ENCODE measurements at regions not wholly inside any gene's neighbourhood (a gene's known extent, or its start where the extent isn't known, plus 50 kb on each side); places are given as distances from the start of the nearest gene placed in this dataset.

DNA sequence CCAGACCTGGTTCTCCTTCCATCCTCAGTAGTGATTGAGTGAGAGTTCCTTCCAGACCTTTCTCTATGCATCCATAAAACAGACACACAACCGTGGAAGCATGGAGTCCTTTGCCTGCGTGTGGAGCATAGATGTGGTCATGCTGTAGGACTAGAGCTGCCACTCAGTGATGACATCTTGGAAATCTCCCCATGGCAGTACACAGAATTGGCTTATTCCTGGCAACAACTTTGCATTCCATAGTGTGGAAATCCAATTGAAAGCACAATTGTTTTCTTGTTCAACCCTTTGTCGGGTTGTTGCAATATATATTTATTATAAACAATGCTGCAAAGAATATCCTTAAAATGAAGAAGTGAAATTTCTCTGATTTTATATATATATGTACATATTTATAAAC, 547.8 kb downstream of the CDH26 start:
- Mint-ChIP-seq H3K4me3 (no peak overlapping the region), H3K27ac (no peak overlapping the region), H3K27me3 (no peaks in the 10 kb centered on the region), H3K36me3 (ENCODE audit: low read depth) (no peaks in the 10 kb centered on the region), H3K9me3 (no peaks in the 10 kb centered on the region), H3K4me1 (no peaks in the 10 kb centered on the region)
- DNase-seq, result no peak
- intact Hi-C loops (cut with micrococcal nuclease), result no loop called here

GRCh38 chr20:60507087-60507694, 549.0 kb downstream of the CDH26 start:
- no peak for DNase-seq
- Mint-ChIP-seq H3K4me1 (no peaks in the 10 kb centered on the region), H3K27me3 (no peaks in the 10 kb centered on the region), H3K36me3 (ENCODE audit: low read depth) (no peaks in the 10 kb centered on the region), H3K9me3 (no peaks in the 10 kb centered on the region), H3K27ac (no peak overlapping the region), H3K4me3 (no peak overlapping the region)
- intact Hi-C loops (cut with micrococcal nuclease), result no loop called here

DNA sequence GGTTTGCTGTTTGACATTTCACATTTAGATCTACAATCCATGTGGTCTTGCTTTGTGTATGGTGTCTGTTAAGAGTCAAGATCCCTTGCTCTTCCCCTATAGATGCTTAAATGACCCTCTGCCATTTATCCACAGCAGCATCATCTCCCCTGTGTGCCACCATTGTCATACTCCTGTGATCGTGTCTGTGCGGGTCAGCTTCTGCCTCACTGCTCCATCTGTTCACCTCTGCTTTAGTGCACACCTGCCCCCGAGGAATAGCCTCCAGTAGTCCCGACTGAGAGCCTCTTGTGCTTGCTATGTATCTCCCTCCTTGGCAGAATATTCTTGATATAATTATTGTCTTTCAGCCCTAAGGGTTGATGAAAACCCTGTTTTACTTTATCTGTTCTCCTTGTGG, 551.2 kb downstream of the CDH26 start:
- Mint-ChIP-seq H3K4me1 (no peaks in the 10 kb centered on the region), H3K27ac (no peak overlapping the region), H3K36me3 (ENCODE audit: low read depth) (no peaks in the 10 kb centered on the region), H3K9me3 (no peaks in the 10 kb centered on the region), H3K27me3 (no peaks in the 10 kb centered on the region), H3K4me3 (no peak overlapping the region)
- intact Hi-C loops (cut with micrococcal nuclease), result no loop called here
- DNase-seq, result no peak

- Mint-ChIP-seq H3K36me3 (ENCODE audit: low read depth) (no peaks in the 10 kb centered on the region), H3K9me3 (no peaks in the 10 kb centered on the region)
- intact Hi-C loops (cut with micrococcal nuclease), result no loop called here
Observed at GRCh38 chr20:60510356-60510755, 552.1 kb downstream of the CDH26 start.

GRCh38 chr20:60512443-60512842, 554.2 kb downstream of the CDH26 start:
- DNase-seq, result no peak
- no peaks in the 10 kb centered on the region for H3K36me3 Mint-ChIP-seq (ENCODE audit: low read depth)
- H3K27me3 Mint-ChIP-seq, result no peaks in the 10 kb centered on the region
- no peaks in the 10 kb centered on the region for H3K9me3 Mint-ChIP-seq
- H3K4me3 Mint-ChIP-seq, result no peak overlapping the region
- intact Hi-C loops (cut with micrococcal nuclease), result no loop called here
- H3K27ac Mint-ChIP-seq, result no peak overlapping the region
- no peaks in the 10 kb centered on the region for H3K4me1 Mint-ChIP-seq

More at GRCh38 chr20:60510356-60510755, 552.1 kb downstream of the CDH26 start:
- Mint-ChIP-seq H3K4me1 (no peaks in the 10 kb centered on the region), H3K4me3 (no peak overlapping the region), H3K27ac (no peak overlapping the region), H3K27me3 (no peaks in the 10 kb centered on the region)
- no peak for DNase-seq

DNA sequence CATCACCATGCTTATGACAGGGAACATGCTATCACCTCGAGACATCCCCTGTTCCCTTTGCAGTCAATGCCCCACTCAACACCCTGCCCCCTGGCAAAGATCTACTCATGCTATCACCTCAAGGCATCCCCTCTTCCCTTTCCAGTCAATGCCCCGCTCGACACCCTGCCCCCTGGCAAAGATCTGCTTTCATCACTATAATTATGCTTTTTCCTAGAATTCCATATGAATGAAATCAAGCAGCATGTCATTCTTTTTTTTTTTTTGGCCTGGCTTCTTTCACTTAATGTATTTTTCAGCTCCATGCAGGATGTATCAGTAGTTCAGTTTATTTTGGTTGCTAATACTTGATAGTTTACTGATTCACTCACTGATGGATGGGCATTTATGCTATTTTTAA, 554.9 kb downstream of the CDH26 start:
- no peak for DNase-seq
- no peaks in the 10 kb centered on the region for H3K27me3 Mint-ChIP-seq

DNA sequence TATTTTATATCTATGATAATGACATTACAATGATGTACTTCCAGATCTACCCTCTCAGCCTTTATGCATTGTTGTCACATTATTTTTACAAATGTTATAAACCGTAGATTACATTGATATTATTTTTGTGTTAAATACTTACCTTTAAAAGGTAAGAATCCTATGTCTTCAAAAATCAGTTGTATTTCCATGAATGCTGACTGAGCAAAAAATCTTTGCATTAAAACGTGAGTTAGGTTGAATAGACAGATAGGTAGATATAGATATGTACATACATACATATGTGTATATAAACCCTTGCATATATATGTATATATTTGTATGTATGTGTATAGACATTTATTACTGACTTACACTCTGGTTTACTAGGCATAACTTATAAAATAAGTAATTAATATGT, 558.2 kb downstream of the CDH26 start:
- H3K36me3 Mint-ChIP-seq (ENCODE audit: low read depth), result no peaks in the 10 kb centered on the region
- DNase-seq, result no peak
- H3K27ac Mint-ChIP-seq, result no peak overlapping the region
- H3K4me3 Mint-ChIP-seq, result no peak overlapping the region
- H3K9me3 Mint-ChIP-seq, result no peaks in the 10 kb centered on the region
- H3K27me3 Mint-ChIP-seq, result no peaks in the 10 kb centered on the region
- intact Hi-C loops (cut with micrococcal nuclease), result no loop called here
- H3K4me1 Mint-ChIP-seq, result no peaks in the 10 kb centered on the region

More for the DNA sequence above, 554.9 kb downstream of the CDH26 start:
- H3K36me3 Mint-ChIP-seq (ENCODE audit: low read depth), result no peaks in the 10 kb centered on the region
- no peak overlapping the region for H3K27ac Mint-ChIP-seq
- no peak overlapping the region for H3K4me3 Mint-ChIP-seq
- intact Hi-C loops (cut with micrococcal nuclease), result no loop called here
- H3K9me3 Mint-ChIP-seq, result no peaks in the 10 kb centered on the region
- no peaks in the 10 kb centered on the region for H3K4me1 Mint-ChIP-seq

DNA sequence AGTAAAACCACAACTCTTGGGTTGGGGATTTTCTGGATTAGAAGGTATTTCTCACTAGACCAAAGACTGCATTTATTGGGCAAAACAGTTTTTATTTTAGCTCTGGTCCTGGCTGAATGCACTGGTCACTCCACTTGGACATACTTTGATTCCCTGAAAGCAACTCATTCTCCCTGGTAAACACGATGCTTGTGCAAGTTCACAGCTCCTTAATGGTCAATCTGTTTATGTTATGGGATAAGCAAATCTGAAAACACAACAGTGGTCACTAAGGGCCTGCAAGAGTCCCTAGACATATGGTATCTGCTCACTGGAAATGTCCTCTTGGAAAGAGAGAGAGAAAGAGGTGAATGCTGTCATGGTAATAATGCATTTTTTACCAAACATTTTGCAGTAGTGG, 559.8 kb downstream of the CDH26 start:
- Mint-ChIP-seq H3K4me3 (no peak overlapping the region), H3K36me3 (ENCODE audit: low read depth) (no peaks in the 10 kb centered on the region), H3K9me3 (no peaks in the 10 kb centered on the region), H3K27ac (no peak overlapping the region), H3K4me1 (no peaks in the 10 kb centered on the region), H3K27me3 (no peaks in the 10 kb centered on the region)
- intact Hi-C loops (cut with micrococcal nuclease), result no loop called here
- DNase-seq, result no peak

DNA sequence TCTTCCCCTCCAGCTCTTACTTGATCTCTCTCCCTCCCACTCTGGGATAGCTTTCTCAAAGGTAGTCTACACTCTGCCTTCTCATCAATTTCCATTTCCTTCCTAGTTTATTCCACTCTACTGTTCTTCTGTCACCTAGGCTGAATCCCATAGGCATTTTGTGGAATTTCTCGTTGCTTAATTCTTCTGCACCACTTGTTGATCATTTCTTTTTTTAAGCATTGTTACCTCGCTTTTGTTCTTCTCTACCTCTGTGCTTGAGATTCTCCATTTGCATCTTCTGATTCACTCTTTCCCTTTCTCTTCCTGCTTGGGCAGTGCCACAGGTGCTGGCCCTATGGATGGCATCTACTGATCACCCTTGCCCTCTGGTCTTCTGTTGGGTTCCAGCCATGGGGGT, 567.2 kb downstream of the CDH26 start:
- DNase-seq, result no peak
- intact Hi-C loops (cut with micrococcal nuclease), result no loop called here
- H3K27me3 Mint-ChIP-seq, result no peaks in the 10 kb centered on the region
- H3K36me3 Mint-ChIP-seq (ENCODE audit: low read depth), result no peaks in the 10 kb centered on the region
- peaks cover 3% of the 10 kb centered on the region for H3K9me3 Mint-ChIP-seq
- H3K27ac Mint-ChIP-seq, result no peak overlapping the region
- H3K4me3 Mint-ChIP-seq, result no peak overlapping the region
- H3K4me1 Mint-ChIP-seq, result no peaks in the 10 kb centered on the region

- Mint-ChIP-seq H3K4me1 (no peaks in the 10 kb centered on the region), H3K36me3 (ENCODE audit: low read depth) (no peaks in the 10 kb centered on the region), H3K9me3 (peaks cover 3% of the 10 kb centered on the region), H3K27ac (no peak overlapping the region), H3K27me3 (no peaks in the 10 kb centered on the region), H3K4me3 (no peak overlapping the region)
- intact Hi-C loops (cut with micrococcal nuclease), result no loop called here
- DNase-seq, result no peak
Observed at GRCh38 chr20:60527656-60528055, 569.4 kb downstream of the CDH26 start.

DNA sequence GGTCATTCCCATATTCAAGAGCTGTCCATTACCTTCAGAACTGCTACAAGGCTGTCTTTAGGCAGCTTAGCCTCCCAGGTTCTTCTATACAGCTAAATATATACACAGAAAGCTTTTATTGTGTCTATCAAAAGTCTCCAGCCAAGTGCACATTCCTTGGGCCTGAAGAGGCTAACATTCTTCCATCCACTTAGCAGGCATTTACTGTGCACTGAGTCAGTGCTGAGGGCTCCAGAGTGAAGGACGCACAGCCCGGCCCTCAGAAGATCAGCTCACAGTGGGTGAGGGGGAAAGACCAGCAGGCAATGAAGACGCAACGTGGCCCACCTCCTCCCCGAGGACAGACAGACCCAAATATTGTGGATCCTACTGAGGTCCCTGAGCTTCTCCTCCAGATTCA, 569.9 kb downstream of the CDH26 start:
- Mint-ChIP-seq H3K27me3 (no peaks in the 10 kb centered on the region), H3K27ac (no peak overlapping the region), H3K4me1 (no peaks in the 10 kb centered on the region), H3K9me3 (peaks cover 3% of the 10 kb centered on the region), H3K4me3 (no peak overlapping the region), H3K36me3 (ENCODE audit: low read depth) (no peaks in the 10 kb centered on the region)
- no peak for DNase-seq
- intact Hi-C loops (cut with micrococcal nuclease), result no loop called here

GRCh38 chr20:60529149-60529548, 570.9 kb downstream of the CDH26 start:
- no peaks in the 10 kb centered on the region for H3K36me3 Mint-ChIP-seq (ENCODE audit: low read depth)
- intact Hi-C loops (cut with micrococcal nuclease), result no loop called here

DNA sequence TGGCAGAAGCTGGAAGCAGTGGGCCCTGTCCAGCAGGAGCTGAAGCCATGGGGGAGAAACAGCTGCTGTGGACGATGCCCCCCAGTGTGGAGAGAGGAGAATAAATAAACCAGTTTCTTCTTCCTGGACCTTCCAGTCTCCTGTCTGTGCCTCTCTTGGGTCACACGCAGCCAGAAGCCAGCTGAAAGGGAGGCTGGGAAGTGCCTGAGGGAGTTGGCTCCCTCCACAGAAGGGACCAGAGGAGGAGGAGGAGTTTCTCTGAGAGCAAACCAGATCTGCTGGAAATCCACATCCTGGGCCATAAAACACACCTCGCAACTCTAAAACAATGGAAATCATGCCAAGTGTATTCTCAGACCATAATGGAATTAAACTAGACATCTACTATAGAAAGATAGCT, 577.0 kb downstream of the CDH26 start:
- no peaks in the 10 kb centered on the region for H3K4me1 Mint-ChIP-seq
- intact Hi-C loops (cut with micrococcal nuclease), result no loop called here
- H3K27ac Mint-ChIP-seq, result no peak overlapping the region
- no peak overlapping the region for H3K4me3 Mint-ChIP-seq
- H3K27me3 Mint-ChIP-seq, result no peaks in the 10 kb centered on the region
- no peaks in the 10 kb centered on the region for H3K9me3 Mint-ChIP-seq
- DNase-seq, result no peak
- no peaks in the 10 kb centered on the region for H3K36me3 Mint-ChIP-seq (ENCODE audit: low read depth)

More at GRCh38 chr20:60529149-60529548, 570.9 kb downstream of the CDH26 start:
- DNase-seq, result no peak
- no peaks in the 10 kb centered on the region for H3K4me1 Mint-ChIP-seq
- H3K4me3 Mint-ChIP-seq, result no peak overlapping the region
- no peak overlapping the region for H3K27ac Mint-ChIP-seq
- no peaks in the 10 kb centered on the region for H3K27me3 Mint-ChIP-seq
- H3K9me3 Mint-ChIP-seq, result peaks cover 3% of the 10 kb centered on the region

- no peak for DNase-seq
- no peak overlapping the region for H3K4me3 Mint-ChIP-seq
- H3K4me1 Mint-ChIP-seq, result no peaks in the 10 kb centered on the region
- no peaks in the 10 kb centered on the region for H3K9me3 Mint-ChIP-seq
- no peak overlapping the region for H3K27ac Mint-ChIP-seq
- H3K27me3 Mint-ChIP-seq, result peaks cover 3% of the 10 kb centered on the region
- no peaks in the 10 kb centered on the region for H3K36me3 Mint-ChIP-seq (ENCODE audit: low read depth)
- intact Hi-C loops (cut with micrococcal nuclease), result no loop called here
Observed at GRCh38 chr20:60540591-60540990, 582.4 kb downstream of the CDH26 start.

DNA sequence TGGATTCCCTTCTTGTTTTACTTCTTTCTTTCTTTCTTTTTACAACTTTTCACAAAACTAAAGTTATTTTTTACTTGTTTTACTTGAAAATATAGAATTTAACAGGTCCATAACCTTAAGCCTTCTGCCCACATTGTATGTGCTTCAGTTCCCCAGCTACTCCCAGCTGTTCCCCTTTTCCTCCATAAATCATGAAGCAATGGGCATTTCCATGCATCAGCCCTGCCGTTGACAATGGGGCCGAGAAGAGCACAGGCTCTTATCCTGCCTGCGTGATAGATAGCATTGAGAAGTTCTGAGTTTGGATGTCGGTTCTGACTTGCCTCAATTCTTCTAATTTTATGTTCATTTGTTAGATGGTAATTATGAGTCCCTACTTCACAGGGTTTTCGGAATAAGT, 583.8 kb downstream of the CDH26 start:
- no peak overlapping the region for H3K27ac Mint-ChIP-seq
- H3K27me3 Mint-ChIP-seq, result peaks cover 3% of the 10 kb centered on the region
- H3K36me3 Mint-ChIP-seq (ENCODE audit: low read depth), result no peaks in the 10 kb centered on the region
- H3K4me3 Mint-ChIP-seq, result no peak overlapping the region
- DNase-seq, result no peak
- H3K9me3 Mint-ChIP-seq, result no peaks in the 10 kb centered on the region
- intact Hi-C loops (cut with micrococcal nuclease), result no loop called here
- no peaks in the 10 kb centered on the region for H3K4me1 Mint-ChIP-seq
